Erythroblast (primary cell): ENCODE measurements at regions not wholly inside any gene's neighbourhood (a gene's known extent, or its start where the extent isn't known, plus 50 kb on each side); places are given as distances from the start of the nearest gene placed in this dataset.

Experiments used
- GATA1 ChIP-seq: IDR thresholded peaks from 2 replicates; pipeline ENCODE4 v1.6.1; 2011; ENCODE audit warnings: low read depth, mild to moderate bottlenecking, control low read depth, low read length, moderate library complexity
- POLR2A ChIP-seq: IDR thresholded peaks from 2 replicates; pipeline ENCODE4 v1.6.1; 2011; ENCODE audit warnings: mild to moderate bottlenecking, low read length

GRCh38 chr2:203645831-203646230 is 60.6 kb upstream of the CD28 start:
- TF ChIP-seq POLR2A (no peak), GATA1 (no peak)
